ENCODE measurements at regions not wholly inside any gene's neighbourhood (a gene's known extent, or its start where the extent isn't known, plus 50 kb on each side); places are given as distances from the start of the nearest gene placed in this dataset.

- no peak overlapping the region for H3K4me3 Mint-ChIP-seq
- no CpG with 5 or more reads among the region's 3 CpGs for WGBS (ENCODE audit: extremely low coverage, insufficient read length, low lambda C conversion rate)
- Histone ChIP-seq H3K79me2 (ENCODE audit: insufficient read depth, low read length) (no peaks in the 10 kb centered on the region), H2BK120ac (ENCODE audit: low read depth, low read length, poor library complexity, severe bottlenecking) (no peak overlapping the region), H3K4me1 (ENCODE audit: insufficient read depth, low read length) (no peaks in the 10 kb centered on the region), H2BK12ac (ENCODE audit: insufficient read length, low read depth, low read length) (no peak overlapping the region), H3K56ac (ENCODE audit: insufficient read length, low read depth, low read length) (no peak overlapping the region), H2BK15ac (ENCODE audit: low read depth, low read length) (no peak overlapping the region), H3K9ac (ENCODE audit: extremely low read depth, insufficient read length, low read length) (no peak overlapping the region), H3T11ph (ENCODE audit: low read length) (no peak overlapping the region), H3K79me1 (ENCODE audit: insufficient read depth, low read depth, low read length, poor library complexity, severe bottlenecking) (no peaks in the 10 kb centered on the region), H3K4me2 (ENCODE audit: insufficient read depth, insufficient read length, low read length) (no peak overlapping the region), H2AFZ (ENCODE audit: low read length) (no peak overlapping the region), H3K27ac (ENCODE audit: insufficient read length, low read depth, low read length) (no peak overlapping the region), H3K14ac (ENCODE audit: insufficient read depth, low read length) (no peak overlapping the region), H3K23ac (ENCODE audit: insufficient read length, low read depth, low read length) (no peak overlapping the region), H3K9me3 (ENCODE audit: control insufficient read depth, low read depth, low read length) (no peaks in the 10 kb centered on the region), H4K91ac (ENCODE audit: insufficient read length, low read depth, low read length) (no peak overlapping the region), H2BK5ac (ENCODE audit: insufficient read length, low read length) (no peak overlapping the region), H4K5ac (ENCODE audit: insufficient read length, low read depth, low read length) (no peak overlapping the region), H4K20me1 (ENCODE audit: control insufficient read depth, insufficient read depth, insufficient read length) (no peaks in the 10 kb centered on the region), H3K4ac (ENCODE audit: low read depth, low read length) (no peak overlapping the region), H4K8ac (replicated peaks; ENCODE audit: insufficient read length, low read depth, low read length) (no peak overlapping the region), H3K27me3 (ENCODE audit: insufficient read depth, low read length) (no peaks in the 10 kb centered on the region), H2BK20ac (ENCODE audit: low read depth, low read length, poor library complexity, severe bottlenecking) (no peak overlapping the region), H2AK5ac (ENCODE audit: insufficient read length, low read length) (no peak overlapping the region), H3K23me2 (ENCODE audit: insufficient read length, low read depth, low read length, poor library complexity, severe bottlenecking) (no peaks in the 10 kb centered on the region), H3K18ac (ENCODE audit: insufficient read length, low read depth, low read length) (no peak overlapping the region)
- no peaks in the 10 kb centered on the region for H3K4me1 Mint-ChIP-seq
- TF ChIP-seq, protein P1, sequence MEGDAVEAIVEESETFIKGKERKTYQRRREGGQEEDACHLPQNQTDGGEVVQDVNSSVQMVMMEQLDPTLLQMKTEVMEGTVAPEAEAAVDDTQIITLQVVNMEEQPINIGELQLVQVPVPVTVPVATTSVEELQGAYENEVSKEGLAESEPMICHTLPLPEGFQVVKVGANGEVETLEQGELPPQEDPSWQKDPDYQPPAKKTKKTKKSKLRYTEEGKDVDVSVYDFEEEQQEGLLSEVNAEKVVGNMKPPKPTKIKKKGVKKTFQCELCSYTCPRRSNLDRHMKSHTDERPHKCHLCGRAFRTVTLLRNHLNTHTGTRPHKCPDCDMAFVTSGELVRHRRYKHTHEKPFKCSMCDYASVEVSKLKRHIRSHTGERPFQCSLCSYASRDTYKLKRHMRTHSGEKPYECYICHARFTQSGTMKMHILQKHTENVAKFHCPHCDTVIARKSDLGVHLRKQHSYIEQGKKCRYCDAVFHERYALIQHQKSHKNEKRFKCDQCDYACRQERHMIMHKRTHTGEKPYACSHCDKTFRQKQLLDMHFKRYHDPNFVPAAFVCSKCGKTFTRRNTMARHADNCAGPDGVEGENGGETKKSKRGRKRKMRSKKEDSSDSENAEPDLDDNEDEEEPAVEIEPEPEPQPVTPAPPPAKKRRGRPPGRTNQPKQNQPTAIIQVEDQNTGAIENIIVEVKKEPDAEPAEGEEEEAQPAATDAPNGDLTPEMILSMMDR (conservative IDR thresholded peaks at IDR 0.05): no peak
- H3K36me3 Mint-ChIP-seq (ENCODE audit: insufficient read depth in 1 of 3, low read depth in 3 of 3): peaks cover 0 to 2% (median 0%) of the 10 kb centered on the region in 3 experiments; a peak in 2 of 7 replicates
- DNase-seq: no peak
- no peak overlapping the region for H3K27ac Mint-ChIP-seq
- H3K27me3 Mint-ChIP-seq (ENCODE audit: low read depth): peaks cover 13% of the 10 kb centered on the region
- H3K9me3 Mint-ChIP-seq: peaks cover 0 to 14% of the 10 kb centered on the region in 2 experiments; a peak in 3 of 5 replicates
These were observed 87.6 kb upstream of the ADARB2 start for GRCh38 chr10:1824928-1825327.
